ENCODE measurements at regions not wholly inside any gene's neighbourhood (a gene's known extent, or its start where the extent isn't known, plus 50 kb on each side); places are given as distances from the start of the nearest gene placed in this dataset.
A peak's percentile ranks its signal among the peaks of the same experiment; 100 is the strongest.

GRCh38 chr15:39347453-39347852, 233.4 kb upstream of the THBS1 start:
- Mint-ChIP-seq H3K4me1 (ENCODE audit: low read depth) (no peaks in the 10 kb centered on the region), H3K4me3 (ENCODE audit: low read depth) (no peak overlapping the region), H3K27ac (no peak overlapping the region), H3K27me3 (peaks cover 11% of the 10 kb centered on the region), H3K36me3 (ENCODE audit: insufficient read depth) (peaks cover 3% of the 10 kb centered on the region), H3K9me3 (ENCODE audit: low read depth) (peaks cover 9% of the 10 kb centered on the region)
- TF ChIP-seq, protein P1, sequence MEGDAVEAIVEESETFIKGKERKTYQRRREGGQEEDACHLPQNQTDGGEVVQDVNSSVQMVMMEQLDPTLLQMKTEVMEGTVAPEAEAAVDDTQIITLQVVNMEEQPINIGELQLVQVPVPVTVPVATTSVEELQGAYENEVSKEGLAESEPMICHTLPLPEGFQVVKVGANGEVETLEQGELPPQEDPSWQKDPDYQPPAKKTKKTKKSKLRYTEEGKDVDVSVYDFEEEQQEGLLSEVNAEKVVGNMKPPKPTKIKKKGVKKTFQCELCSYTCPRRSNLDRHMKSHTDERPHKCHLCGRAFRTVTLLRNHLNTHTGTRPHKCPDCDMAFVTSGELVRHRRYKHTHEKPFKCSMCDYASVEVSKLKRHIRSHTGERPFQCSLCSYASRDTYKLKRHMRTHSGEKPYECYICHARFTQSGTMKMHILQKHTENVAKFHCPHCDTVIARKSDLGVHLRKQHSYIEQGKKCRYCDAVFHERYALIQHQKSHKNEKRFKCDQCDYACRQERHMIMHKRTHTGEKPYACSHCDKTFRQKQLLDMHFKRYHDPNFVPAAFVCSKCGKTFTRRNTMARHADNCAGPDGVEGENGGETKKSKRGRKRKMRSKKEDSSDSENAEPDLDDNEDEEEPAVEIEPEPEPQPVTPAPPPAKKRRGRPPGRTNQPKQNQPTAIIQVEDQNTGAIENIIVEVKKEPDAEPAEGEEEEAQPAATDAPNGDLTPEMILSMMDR (IDR thresholded peaks at IDR 0.05; ENCODE audit: unreplicated experiment) = no peak
- DNase-seq (ENCODE audit: low spot score, unreplicated experiment) = no peak

DNA sequence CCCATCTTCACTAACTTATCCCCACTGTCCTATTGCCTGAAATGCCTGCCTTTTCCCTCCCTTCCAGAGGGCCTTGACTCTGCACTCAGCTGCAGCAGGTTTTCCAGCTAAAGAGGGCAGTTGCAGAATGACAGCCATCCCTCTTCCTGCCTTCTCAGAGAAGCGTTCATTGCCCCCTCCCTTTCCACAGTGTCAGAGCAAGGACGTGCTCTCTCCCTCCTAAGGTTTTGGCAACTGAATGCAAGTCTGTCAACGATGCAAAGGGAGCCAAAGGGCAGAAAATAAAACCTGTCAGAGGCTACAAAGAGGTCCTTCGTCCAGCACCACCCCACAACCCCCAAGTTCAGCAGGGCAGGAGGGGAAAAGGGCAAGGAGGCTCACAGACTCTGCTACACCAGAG, 230.1 kb upstream of the THBS1 start:
- Mint-ChIP-seq H3K4me1 (ENCODE audit: low read depth) (peaks cover 2% of the 10 kb centered on the region), H3K4me3 (ENCODE audit: low read depth) (no peak overlapping the region), H3K27ac (no peak overlapping the region), H3K27me3 (peaks cover 11% of the 10 kb centered on the region), H3K9me3 (ENCODE audit: low read depth) (no peaks in the 10 kb centered on the region), H3K36me3 (ENCODE audit: insufficient read depth) (no peaks in the 10 kb centered on the region)
- no peak for DNase-seq (ENCODE audit: low spot score, unreplicated experiment)
- TF ChIP-seq, protein P1 (IDR thresholded peaks at IDR 0.05; ENCODE audit: unreplicated experiment) = no peak

GRCh38 chr15:39354189-39354588, 226.7 kb upstream of the THBS1 start:
- Mint-ChIP-seq H3K4me3 (ENCODE audit: low read depth) (no peak overlapping the region), H3K27ac (no peak overlapping the region), H3K4me1 (ENCODE audit: low read depth) (peaks cover 16% of the 10 kb centered on the region)

GRCh38 chr15:39357480-39358268, 223.2 kb upstream of the THBS1 start:
- no peaks in the 10 kb centered on the region for H3K36me3 Mint-ChIP-seq (ENCODE audit: insufficient read depth)
- DNase-seq (ENCODE audit: low spot score, unreplicated experiment) = no peak
- H3K4me1 Mint-ChIP-seq (ENCODE audit: low read depth) = peaks cover 26% of the 10 kb centered on the region
- no peak overlapping the region for H3K4me3 Mint-ChIP-seq (ENCODE audit: low read depth)
- H3K27ac Mint-ChIP-seq = peak overlapping the region; percentile 0
- H3K27me3 Mint-ChIP-seq = no peaks in the 10 kb centered on the region
- TF ChIP-seq, protein P1 (IDR thresholded peaks at IDR 0.05; ENCODE audit: unreplicated experiment) = no peak
- H3K9me3 Mint-ChIP-seq (ENCODE audit: low read depth) = no peaks in the 10 kb centered on the region

More at GRCh38 chr15:39354189-39354588, 226.7 kb upstream of the THBS1 start:
- Mint-ChIP-seq H3K27me3 (peaks cover 11% of the 10 kb centered on the region), H3K9me3 (ENCODE audit: low read depth) (no peaks in the 10 kb centered on the region), H3K36me3 (ENCODE audit: insufficient read depth) (no peaks in the 10 kb centered on the region)
- TF ChIP-seq, protein P1 (IDR thresholded peaks at IDR 0.05; ENCODE audit: unreplicated experiment) = no peak
- no peak for DNase-seq (ENCODE audit: low spot score, unreplicated experiment)

DNA sequence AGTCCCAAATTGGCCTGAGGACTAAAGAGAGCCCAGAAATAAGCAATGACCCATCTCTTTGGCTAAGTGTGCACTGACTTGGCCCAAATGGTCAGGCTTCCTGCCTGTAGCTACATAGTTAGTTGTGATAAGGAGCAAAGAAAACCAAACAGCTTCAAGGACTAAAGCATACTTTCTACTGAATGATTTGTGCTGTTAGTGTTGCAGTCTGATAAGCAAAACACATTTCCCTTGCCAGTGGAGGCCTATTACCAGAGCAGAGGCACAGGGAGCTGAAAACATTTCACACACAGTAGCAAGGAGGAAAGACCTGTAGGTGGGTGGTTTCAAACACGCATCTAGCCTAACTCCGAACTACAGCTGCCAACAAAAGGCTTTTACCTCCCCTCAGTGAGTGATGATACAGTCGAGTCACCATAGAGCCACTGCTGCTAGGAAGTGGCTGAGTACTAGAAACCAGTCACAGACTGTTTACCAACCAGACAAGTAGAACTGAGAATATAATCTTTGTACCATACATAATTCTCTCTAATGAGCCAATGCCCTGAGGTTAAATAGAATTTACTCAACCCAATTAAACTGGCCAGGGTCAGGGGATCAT, 222.3 kb upstream of the THBS1 start:
- Mint-ChIP-seq H3K4me3 (ENCODE audit: low read depth) (no peak overlapping the region), H3K27me3 (no peaks in the 10 kb centered on the region), H3K27ac (peak overlapping the region; percentile 0), H3K9me3 (ENCODE audit: low read depth) (no peaks in the 10 kb centered on the region), H3K4me1 (ENCODE audit: low read depth) (peaks cover 25% of the 10 kb centered on the region), H3K36me3 (ENCODE audit: insufficient read depth) (no peaks in the 10 kb centered on the region)
- DNase-seq (ENCODE audit: low spot score, unreplicated experiment) = no peak
- TF ChIP-seq, protein P1 (IDR thresholded peaks at IDR 0.05; ENCODE audit: unreplicated experiment) = no peak

Data from progenitor cell of endocrine pancreas (in vitro differentiated cells).